HG03066 (cell line): ENCODE measurements at regions not wholly inside any gene's neighbourhood (a gene's known extent, or its start where the extent isn't known, plus 50 kb on each side); places are given as distances from the start of the nearest gene placed in this dataset.
"Not testable (repeated sequence)": the region's sequence is repeated elsewhere in the genome, so short reads cannot be mapped to it uniquely, and the experiment has no call there.

Experiments
- ATAC-seq: cut with Tn5 transposase; IDR thresholded peaks from one replicate; pipeline ENCODE4 v1.9.1; 2021; ENCODE audit warnings: low read depth; ENCODE audit not compliant: unreplicated experiment

DNA sequence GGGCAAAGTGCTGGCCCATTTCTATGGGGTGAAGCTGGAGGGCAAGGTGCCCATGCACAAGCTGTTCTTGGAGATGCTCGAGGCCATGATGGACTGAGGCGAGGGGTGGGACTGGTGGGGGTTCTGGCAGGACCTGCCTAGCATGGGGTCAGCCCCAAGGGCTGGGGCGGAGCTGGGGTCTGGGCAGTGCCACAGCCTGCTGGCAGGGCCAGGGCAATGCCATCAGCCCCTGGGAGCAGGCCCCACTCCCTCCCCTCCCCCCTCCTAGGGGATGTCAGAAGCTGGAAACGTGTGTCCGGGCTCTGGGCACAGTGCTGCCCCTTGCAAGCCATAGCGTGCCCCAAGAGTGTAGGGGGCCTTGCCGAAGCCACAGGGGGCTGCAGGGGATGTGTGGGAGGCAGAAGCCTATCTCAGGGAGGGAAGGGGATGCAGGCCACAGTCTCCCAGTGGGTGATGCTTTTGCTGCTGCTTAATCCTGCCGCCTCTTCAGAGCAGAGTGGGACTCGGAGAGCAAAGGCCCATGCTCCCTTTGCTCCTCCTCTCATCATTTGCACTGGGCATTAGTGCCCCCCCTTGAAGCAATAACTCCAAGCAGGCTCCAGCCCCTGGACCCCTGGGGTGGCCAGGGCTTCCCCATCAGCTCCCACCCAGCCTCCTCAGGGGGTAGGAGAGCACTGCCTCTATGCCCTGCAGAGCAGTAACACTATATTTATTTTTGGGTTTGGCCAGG lies 85.2 kb downstream of the MRPL57 start:
- not testable (repeated sequence) for ATAC-seq

DNA sequence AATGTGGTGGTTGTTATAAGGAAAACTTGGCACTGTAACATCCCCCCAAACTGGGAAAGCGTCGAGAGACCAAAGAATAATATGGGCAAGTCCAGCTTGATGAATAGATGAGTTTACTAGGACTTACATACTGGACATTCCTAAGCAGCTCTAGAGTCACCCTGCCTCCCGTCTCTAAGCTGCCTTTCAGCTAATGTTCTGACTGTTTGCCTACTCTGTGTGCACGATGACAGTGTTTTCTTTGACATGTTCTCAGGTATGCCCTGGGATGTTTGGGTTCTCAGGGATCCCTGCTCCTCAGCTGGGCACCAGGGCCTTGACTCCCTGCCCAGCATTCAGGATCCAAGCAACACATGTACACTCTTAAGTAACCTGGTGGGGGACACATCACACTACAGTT lies 87.5 kb downstream of the MRPL57 start:
- not testable (repeated sequence) for ATAC-seq

DNA sequence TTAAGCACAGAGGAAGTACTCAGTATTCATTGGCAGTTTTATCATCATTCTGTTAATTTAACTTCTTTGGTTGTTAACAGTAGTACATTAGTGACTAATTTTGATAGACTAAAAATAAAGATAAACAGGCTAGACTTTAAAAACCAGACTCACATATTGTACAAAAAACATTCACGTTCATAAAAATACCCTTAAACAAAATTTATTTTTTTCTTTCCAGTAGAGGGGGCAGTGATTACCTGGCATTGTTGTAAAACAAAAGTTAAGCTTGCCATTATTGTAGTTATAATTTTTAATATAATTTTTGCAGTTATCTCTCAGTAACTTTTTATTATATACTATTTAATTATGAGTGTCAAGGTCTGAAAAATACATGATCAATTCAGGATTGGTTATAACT lies 92.0 kb downstream of the MRPL57 start:
- not testable (repeated sequence) for ATAC-seq

DNA sequence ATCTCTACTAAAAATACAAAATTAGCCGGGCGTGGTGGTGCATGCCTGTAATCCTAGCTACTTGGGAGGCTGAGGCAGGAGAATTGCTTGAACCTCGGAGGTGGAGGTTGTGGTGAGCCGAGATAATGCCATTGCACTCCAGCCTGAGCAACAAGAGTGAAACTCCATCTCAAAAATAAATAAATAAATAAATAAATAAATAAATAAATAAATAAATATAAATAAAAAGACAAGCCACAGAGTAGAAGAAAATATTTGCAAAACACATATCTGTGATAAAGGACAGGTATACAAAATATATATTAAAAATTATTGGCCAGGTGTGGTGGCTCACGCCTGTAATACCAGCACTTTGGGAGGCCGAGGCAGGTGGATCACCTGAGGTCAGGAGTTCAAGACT lies 96.0 kb downstream of the MRPL57 start:
- not testable (repeated sequence) for ATAC-seq

DNA sequence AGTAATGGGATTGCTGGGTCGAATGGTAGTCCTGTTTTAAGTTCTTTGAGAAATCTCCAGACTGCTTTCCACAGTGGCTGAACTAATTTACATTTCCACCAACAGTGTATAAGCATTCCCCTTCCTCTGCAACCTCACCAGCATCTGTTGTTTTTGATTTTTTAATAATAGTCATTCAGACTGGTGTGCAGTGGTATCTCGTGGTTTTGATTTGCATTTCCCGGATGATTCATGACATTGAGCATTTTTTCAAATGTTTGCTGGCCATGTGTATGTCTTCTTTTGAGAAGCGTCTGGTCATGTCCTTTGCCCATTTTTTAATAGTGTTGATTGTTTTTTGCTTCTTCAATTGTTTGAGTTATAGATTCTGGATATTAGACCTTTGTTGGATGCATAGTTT lies 98.0 kb downstream of the MRPL57 start:
- not testable (repeated sequence) for ATAC-seq

DNA sequence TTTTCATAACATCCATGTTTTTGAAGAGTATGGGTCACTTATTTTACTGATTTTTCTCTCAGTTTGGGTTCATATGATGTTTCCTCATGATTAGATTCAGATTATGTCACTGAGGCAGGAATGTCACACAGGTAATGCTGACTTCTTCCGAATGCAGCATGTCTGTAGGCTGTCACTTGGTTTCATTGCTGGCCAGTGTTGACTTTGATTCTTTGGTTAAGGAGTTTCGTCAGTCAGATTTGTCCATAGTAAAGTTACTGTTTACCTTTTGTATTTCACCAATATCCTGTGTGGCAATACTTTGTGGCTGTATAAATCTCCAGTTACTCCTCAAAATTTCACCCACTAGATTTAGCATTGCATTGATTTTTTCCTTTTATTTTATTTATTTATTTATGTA lies 105.6 kb downstream of the MRPL57 start:
- no peak for ATAC-seq

DNA sequence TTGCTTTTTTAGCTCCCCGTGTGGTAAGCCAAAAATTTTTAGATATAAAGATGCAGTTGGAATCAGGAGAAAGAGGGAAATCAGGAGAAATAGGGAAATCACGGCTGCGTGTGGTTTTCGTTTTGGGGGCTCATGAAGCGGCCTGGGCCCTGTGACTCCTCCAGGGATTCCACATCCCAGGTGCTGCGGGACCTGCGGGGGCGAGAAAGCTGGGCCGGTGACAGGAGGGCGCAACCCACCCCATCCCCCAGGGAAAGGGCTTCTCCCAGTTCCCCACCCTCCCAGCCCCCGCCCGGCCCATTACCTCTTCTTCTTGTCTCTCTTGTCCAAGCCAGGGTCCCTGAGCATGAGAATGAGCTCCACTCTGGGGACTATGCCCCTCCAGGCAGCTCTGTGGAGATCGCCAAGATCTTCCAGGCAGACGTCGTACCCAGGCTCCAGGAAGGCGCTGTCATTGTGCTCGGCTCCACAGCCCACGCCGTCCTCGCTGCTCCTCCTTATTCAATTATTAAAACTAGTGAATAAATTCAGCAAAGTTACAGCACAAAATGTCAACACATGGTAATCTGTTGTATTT lies 111.0 kb downstream of the MRPL57 start:
- no peak for ATAC-seq

DNA sequence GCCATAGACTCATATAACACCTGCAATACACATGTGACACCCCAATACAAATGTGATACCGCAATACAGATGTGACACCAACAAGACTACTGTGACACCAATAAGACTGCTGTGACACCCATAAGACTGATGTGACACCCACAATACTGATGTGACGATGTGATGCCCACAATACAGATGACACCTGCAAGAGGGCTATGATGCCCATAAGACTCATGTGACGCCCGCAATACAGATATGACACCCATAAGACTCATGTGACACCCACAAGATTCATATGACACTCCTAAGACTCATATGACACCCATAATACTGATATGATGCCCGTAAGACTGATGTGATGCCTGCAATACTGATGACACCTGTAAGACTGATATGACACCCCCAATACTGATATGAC lies 113.0 kb downstream of the MRPL57 start:
- no peak for ATAC-seq

DNA sequence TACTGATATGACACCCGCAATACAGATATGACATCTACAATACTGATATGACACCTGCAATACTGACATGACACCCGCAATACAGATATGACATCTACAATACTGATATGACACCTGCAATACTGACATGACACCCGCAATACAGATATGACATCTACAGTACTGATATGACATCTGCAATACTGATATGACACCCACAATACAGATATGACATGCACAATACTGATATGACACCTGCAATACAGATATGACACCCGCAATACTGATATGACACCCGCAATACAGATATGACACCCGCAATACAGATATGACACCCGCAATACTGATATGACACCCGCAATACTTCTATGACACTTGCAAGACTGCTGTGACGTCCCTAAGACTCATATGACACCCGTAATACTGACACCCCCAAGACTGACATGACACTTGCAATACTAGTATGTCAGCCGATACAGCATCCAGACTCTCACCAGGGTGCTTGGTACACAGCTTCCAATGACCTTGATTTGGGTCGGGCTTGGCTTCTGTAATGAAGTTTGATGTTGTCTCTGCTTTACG lies 114.1 kb downstream of the MRPL57 start:
- not testable (repeated sequence) for ATAC-seq

DNA sequence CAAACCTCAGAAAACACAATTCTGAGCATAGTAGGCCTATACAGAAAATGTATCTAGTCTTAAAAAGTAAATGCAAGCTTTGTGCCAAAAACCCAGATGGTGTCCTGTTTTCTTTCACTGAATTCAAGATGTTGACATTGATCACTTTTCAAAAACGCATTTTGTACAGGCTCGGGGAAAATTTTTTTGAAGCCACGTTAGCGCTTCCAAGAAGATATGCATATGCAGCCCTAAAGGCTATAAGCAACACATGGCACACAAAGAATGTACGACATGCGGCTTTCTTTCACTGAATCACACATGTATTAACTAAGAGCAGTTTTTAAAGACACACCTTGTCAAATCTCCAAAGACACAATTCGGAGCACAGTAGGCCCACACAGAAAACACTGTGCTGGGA lies 115.4 kb downstream of the MRPL57 start:
- ATAC-seq = no peak

DNA sequence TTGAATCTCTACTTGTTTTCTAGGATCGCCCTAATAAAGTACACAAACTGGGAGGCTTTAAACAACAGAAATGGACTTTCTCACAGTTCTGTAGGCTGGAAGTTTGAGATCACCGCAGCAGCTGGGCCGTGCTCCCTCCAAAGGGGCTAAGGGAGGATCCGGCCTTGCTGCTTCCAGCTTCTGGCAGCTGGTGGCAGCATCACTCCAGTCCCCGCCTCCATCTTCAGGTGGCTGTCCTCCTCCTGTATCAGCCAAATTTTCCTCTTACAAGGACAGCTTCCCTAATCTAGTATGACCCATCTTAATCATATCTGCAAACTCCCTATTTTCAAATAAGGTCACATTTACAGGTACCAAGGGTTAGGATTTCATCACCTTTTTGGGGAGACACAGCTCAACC lies 120.5 kb downstream of the MRPL57 start:
- not testable (repeated sequence) for ATAC-seq

DNA sequence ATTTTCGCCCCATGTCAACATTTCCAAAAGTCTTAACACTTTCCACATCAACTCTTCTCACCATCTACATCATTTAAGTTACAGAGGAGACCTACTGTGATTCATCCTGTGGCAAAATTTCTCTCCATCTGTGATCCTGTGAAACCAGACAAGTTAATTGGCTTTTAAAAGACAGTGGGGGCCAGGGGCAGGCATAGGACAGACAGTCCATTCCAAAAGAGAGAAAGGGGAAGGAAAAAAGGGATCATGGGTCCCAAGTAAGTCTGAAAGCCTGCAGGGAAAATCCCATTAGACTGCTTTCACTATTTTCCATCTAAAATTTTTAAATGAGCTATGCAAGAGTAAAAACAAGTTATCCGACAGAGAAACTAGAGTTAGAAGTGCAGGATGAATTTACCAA lies 121.0 kb downstream of the MRPL57 start:
- no peak for ATAC-seq

DNA sequence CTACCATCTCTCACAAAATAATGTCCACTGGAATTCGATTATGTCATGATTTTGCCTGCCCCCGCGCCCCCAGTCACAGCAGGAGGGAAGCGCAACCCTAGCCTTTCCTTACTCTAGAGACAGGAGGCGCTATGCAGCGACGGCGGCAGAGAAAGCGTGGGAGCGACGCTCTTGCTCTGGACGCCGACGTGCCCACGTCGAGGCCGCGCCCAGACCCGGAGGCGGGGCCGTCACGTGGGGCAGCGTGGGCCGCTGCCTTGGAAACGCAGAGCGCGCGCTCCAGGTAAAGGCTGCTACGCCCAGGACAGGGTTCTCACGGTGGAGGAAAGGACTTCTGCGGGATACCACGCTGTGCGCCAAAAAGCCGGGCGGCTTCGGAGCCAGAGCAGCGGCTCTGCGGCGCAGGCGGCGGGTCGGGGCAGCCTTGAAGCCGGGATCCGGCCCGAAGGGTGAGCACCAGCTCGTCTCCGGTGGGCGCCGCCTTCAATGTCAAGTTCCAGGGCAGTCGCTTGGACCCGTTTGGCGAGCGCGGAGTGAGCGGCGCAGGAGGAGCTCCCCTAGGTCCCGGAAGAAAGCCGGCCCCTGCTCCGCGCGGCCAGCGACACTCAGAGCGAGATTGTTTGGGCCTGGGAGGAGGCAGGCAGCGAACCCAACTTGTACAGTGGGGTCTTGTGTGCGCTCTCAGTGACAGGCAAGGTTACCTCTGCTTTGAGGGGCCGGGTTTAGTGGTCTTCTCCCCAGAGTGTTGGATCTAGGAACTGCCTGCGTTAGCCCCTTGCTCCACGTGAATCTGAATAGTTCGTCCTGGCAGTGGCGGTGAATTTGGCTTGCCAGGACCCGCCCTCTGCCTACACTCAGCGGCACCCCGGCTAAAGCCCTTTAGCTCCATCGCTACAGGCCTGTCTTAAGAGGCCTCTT lies 121.7 kb downstream of the MRPL57 start:
- peak; percentile 80 for ATAC-seq

DNA sequence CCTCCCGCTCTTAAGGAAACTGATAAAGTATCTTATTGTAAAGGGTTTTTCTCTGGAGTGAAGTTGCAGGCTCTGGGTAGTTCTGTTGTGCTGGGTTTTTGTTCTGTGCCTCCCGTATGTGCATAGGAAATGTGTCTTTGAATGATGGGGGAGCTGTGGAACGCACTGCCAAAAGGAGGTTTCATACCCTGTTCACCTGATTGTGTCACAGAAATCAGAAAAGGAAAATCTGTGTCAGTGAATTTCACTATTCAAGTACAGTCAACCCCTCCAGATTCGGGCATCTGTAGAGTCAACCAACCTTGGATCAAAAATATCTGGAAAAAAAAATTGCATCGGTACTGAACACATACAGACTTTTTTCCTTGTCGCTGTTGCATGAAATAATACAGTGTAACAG lies 127.8 kb downstream of the MRPL57 start:
- no peak for ATAC-seq

DNA sequence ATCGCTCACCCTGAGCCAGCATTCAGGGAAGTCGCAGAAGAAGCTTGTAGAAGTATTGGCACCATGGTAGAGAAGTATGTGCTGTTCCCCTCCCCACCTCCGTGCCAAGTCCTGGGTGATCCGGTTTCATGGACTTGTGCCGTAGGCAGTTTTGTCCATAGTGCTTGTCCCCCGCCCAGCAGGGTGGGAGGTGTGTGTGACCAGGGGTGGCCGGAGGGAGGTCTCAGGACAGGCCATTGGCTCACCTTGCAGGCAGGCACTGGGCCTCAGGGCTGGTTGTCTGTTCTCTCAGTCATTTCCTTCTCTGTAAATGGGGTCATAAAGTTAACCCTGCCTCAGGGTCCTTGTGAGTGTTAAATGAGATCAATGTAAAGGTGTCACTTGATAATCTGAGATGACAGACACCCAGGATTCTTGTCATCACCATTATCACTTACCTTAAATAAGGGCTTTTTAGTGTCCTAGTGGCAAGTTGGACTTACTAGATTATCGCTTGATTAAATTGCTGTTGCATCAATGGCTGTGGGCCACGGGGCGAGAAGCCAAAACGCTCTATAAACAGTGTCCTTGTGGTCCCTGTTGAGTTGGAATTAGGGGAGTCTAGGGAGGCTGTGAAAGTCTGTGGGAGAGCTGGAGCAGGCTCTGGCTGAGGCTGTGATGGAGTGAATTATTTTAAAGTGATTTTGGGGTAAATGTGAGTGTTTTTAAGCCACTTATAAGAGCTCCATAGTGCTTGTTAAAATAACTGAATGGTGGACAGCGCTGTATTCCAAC lies 130.0 kb downstream of the MRPL57 start:
- not testable (repeated sequence) for ATAC-seq

DNA sequence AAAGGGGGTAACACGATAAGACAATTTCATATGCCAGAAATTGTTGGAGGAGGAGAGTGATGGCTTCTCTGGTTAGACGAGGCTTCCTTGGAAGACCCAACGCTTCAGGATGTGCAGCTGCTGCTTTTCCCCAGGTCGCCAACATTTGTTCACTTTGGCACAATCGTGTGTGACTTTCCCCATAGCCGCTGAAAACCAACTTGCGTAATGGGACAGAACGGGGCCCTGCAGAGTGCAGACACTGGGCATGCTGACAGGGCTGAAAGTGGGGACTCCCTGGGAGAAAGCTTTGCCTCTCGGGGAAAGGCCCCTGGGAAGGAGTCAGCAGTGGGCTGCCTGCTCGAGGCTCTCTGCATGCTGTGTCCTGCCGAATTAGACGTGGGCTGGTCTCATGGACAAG lies 130.7 kb downstream of the MRPL57 start:
- not testable (repeated sequence) for ATAC-seq

DNA sequence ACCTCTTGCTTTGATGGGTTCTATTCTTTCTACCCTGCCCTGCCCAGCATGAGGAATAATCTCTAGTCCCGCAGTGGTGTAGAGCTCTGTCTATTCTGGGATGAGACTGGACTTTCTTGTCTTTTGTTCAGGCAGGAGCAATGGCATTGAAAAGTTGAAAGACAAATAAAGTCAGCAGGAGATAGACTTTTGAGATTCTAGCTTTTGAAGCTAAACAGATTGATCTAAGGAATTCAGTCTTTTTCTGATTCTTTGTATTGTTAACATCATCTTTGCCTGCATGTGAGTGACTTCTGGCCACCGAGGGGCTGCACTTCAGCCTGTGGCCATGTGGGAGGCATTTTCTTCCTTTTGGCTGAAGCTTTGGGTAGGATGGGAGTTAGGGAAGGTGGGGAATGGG lies 132.4 kb downstream of the MRPL57 start:
- no peak for ATAC-seq

DNA sequence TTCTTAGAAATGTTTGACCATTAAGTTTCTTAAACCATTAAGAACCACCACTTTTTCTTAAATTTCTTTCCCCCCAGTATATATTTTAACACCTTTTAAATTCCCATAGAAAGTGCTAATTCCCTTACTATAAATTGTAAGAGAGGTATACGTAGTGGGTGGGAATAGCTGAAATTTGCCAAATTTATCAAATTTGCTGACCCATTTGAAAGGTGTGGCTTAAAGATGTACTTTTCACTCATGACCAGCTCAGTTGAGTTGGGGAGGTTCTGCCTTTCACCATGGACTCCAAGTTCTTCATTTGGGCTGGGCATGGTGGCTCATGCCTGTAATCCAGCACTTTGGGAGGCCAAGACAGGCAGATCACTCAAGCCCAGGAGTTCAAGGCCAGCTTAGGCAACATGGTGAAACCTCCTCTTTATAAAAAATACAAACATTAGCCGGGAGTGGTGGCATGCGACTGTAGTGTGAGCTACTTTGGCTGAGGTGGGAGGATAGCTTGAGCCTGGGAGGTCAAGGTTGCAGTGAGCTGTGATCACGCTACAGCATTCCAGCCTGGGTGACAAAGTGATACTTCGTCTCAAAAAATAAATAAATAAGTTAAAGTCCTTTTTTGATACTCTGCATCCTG lies 133.2 kb downstream of the MRPL57 start:
- ATAC-seq = no peak

DNA sequence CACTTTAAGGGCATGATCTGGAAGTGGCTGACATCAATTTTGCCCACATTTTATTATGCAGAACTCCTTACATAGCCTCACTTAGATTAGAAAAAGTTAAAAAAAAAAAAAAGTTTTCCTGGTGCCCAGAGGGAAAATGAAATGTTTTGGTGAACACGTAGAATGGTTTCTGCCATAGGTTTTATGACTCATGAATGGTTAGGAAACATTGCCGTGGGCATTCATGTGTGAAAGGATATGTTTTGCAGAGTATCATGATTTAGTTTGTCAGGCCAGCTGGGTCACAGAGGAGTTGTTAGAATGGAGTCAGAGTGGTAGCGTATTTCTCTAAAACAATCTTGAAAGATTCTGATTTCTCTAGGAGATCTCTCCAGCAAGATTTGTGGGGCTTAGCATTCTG lies 133.8 kb downstream of the MRPL57 start:
- no peak for ATAC-seq

DNA sequence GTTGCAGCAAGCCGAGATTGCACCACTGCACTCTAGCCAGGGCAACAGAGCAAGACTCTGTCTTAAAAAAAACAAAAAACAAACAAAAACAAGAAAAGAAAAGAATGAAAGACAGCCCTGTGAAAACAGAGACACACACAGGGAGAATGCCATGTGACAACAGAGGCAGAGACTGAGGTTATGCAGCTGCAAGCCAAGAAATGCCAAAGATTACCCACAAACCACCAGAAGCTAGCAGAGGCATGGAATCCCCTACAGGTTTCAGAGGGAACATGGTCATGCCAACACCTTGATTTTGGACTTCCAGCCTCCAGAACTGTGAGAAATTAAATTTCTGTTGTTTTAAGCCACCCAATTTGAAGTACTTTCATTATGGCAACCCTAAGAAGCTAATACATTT lies 138.5 kb downstream of the MRPL57 start:
- not testable (repeated sequence) for ATAC-seq
